Endothelial cell of umbilical vein (primary cell): ENCODE measurements at regions not wholly inside any gene's neighbourhood (a gene's known extent, or its start where the extent isn't known, plus 50 kb on each side); places are given as distances from the start of the nearest gene placed in this dataset.

Experiments used
- BruUV-seq: library from RNA; stranded (reverse); fragments of 400-500 nt; replicated peaks from 2 replicates; lab custom pipeline; 2021; lab: Mats Ljungman, UMichigan
- CTCF ChIA-PET: fragments of 300-600, 350-600 bp; sonication (Branson Sonifier 250); formaldehyde crosslinking; loops from one replicate; lab custom pipeline; 2021; ENCODE audit warnings: antibody characterized with exemption, inconsistent platforms; lab: Charles Lee
- POLR2A ChIA-PET: fragments of 300-600, 350-600 bp; sonication (Branson Sonifier 250); formaldehyde crosslinking; loops from one replicate; lab custom pipeline; 2021; ENCODE audit warnings: antibody characterized with exemption, inconsistent platforms; lab: Charles Lee
- DNase-seq: peaks from one replicate; pipeline ENCODE4 v3.0.0-alpha.2; 2011; ENCODE audit warnings: low read depth, low spot score
- FAIRE-seq: peaks from 2 replicates; lab custom pipeline; 2011; peaks lifted over from hg19 to GRCh38; lab: Jason Lieb, UNC
- H2AFZ ChIP-seq: 2 replicates; pipeline ENCODE4 v1.6.0; 2012; ENCODE audit warnings: low read depth, low read length, control low read depth, inconsistent platforms
- H3K27ac ChIP-seq: 2 replicates; pipeline ENCODE4 v1.5.1; 2011; ENCODE audit warnings: low read depth, mild to moderate bottlenecking, control low read depth, low read length, moderate library complexity; ENCODE audit not compliant: insufficient read depth
- H3K27me3 ChIP-seq, 2 experiments: 2 replicates each; pipeline versions ENCODE4 v1.6.0 to v1.6.1; 2011; ENCODE audit warnings: low read length in 2 of 2, mixed read lengths in 1 of 2; ENCODE audit not compliant: control insufficient read depth in 2 of 2, insufficient read depth in 2 of 2
- H3K36me3 ChIP-seq, 2 experiments: 2 replicates in 1 of 2; 3 replicates in 1 of 2; pipeline ENCODE4 v1.5.1; 2011; ENCODE audit warnings: low read length in 2 of 2, mild to moderate bottlenecking in 1 of 2, moderate library complexity in 1 of 2; ENCODE audit not compliant: control insufficient read depth in 2 of 2, insufficient read depth in 2 of 2; ENCODE audit errors: extremely low read depth in 1 of 2
- H3K4me1 ChIP-seq: 3 replicates; pipeline ENCODE4 v1.5.1; 2011; ENCODE audit warnings: mild to moderate bottlenecking, low read length; ENCODE audit not compliant: control insufficient read depth, insufficient read depth; ENCODE audit errors: extremely low read depth
- H3K4me2 ChIP-seq: 2 replicates; pipeline ENCODE4 v1.6.1; 2011; ENCODE audit warnings: low read length, control low read depth, mixed read lengths; ENCODE audit not compliant: insufficient read depth
- H3K4me3 ChIP-seq, 3 experiments: fragments of 200-600 bp in 1 of 3; sonication (generic), shearing (Covaris generic) in 1 of 3; replicated peaks in 1 of 3; 2 replicates each; pipeline ENCODE4 v1.5.1; 2011 to 2016; ENCODE audit warnings: control low read depth in 3 of 3, low read length in 3 of 3, mild to moderate bottlenecking in 2 of 3, inconsistent platforms in 1 of 3, low read depth in 1 of 3, moderate library complexity in 1 of 3; ENCODE audit not compliant: insufficient read depth in 1 of 3
- H3K79me2 ChIP-seq: 2 replicates; pipeline ENCODE4 v1.6.0; 2012; ENCODE audit warnings: low read length, inconsistent platforms; ENCODE audit not compliant: control insufficient read depth, insufficient read depth
- H3K9ac ChIP-seq: replicated peaks from 2 replicates; pipeline ENCODE3; 2011; ENCODE audit warnings: low read length, control low read depth; ENCODE audit not compliant: insufficient read depth; ENCODE audit errors: extremely low read depth
- H3K9me1 ChIP-seq: replicated peaks from 3 replicates; pipeline ENCODE4 v1.6.0; 2011; ENCODE audit warnings: mild to moderate bottlenecking, low read length; ENCODE audit not compliant: control insufficient read depth, insufficient read depth; ENCODE audit errors: extremely low read depth
- H3K9me3 ChIP-seq: replicated peaks from 2 replicates; pipeline ENCODE4 v1.5.1; 2012; ENCODE audit warnings: low read length, inconsistent platforms; ENCODE audit not compliant: control insufficient read depth, insufficient read depth
- H4K20me1 ChIP-seq: replicated peaks from 2 replicates; pipeline ENCODE3; 2011; ENCODE audit warnings: mild to moderate bottlenecking, low read length; ENCODE audit not compliant: control insufficient read depth, insufficient read depth; ENCODE audit errors: extremely low read depth
- EZH2 ChIP-seq: IDR thresholded peaks from 2 replicates; pipeline ENCODE4 v1.6.1; 2012; ENCODE audit warnings: borderline replicate concordance, low read depth, mild to moderate bottlenecking, moderate library complexity, low read length, inconsistent platforms; ENCODE audit not compliant: severe bottlenecking
- FOS ChIP-seq: IDR thresholded peaks from 2 replicates; pipeline ENCODE4 v1.6.1; 2011; ENCODE audit warnings: mild to moderate bottlenecking, low read length, moderate library complexity, borderline replicate concordance; ENCODE audit not compliant: insufficient read depth
- GATA2 ChIP-seq: IDR thresholded peaks from 2 replicates; pipeline ENCODE4 v1.7.0; 2011; ENCODE audit warnings: low read depth, mild to moderate bottlenecking, moderate library complexity, mixed read lengths, low read length; ENCODE audit not compliant: insufficient read length, insufficient read depth
- JUN ChIP-seq: IDR thresholded peaks from 2 replicates; pipeline ENCODE4 v1.6.1; 2011; ENCODE audit warnings: borderline replicate concordance, low read depth; ENCODE audit not compliant: insufficient read length, insufficient read depth
- MYC ChIP-seq: IDR thresholded peaks from one replicate; pipeline ENCODE4 v1.6.1; 2011; ENCODE audit warnings: mild to moderate bottlenecking, low read depth, low read length
- POLR2AphosphoS5 ChIP-seq: IDR thresholded peaks from 2 replicates; pipeline ENCODE4 v1.6.1; 2012; ENCODE audit warnings: low read depth, mild to moderate bottlenecking, control low read depth, low read length, moderate library complexity; ENCODE audit not compliant: insufficient read depth
- dilution Hi-C: fragments of 300-500 bp; cut with MboI; formaldehyde crosslinking; loops from one replicate; pipeline ENCODE4 v1.15.0; 2019; ENCODE audit warnings: low sequenced_read_pairs; ENCODE audit not compliant: extremely low pct_ligation_motif_present
- intact Hi-C: fragments of 100-400 bp; cut with micrococcal nuclease; formaldehyde crosslinking; loops from one replicate; pipeline ENCODE4 v1.10.0; 2022
- TF ChIP-seq, protein P1 (sequence below): IDR thresholded peaks from 2 replicates; pipeline ENCODE4 v1.6.1; 2011; ENCODE audit not compliant: insufficient read depth, insufficient read length
- TF ChIP-seq, protein P2 (sequence below), 2 donors: IDR thresholded peaks; 1 replicate in 1 of 2; 2 replicates in 1 of 2; pipeline ENCODE4 v1.5.1; 2011; ENCODE audit warnings: low read length in 2 of 2, mild to moderate bottlenecking in 2 of 2, moderate library complexity in 2 of 2, control low read depth in 1 of 2, inconsistent platforms in 1 of 2, low read depth in 1 of 2; ENCODE audit not compliant: insufficient read depth in 1 of 2; ENCODE audit errors: extremely low read depth in 1 of 2

DNA sequence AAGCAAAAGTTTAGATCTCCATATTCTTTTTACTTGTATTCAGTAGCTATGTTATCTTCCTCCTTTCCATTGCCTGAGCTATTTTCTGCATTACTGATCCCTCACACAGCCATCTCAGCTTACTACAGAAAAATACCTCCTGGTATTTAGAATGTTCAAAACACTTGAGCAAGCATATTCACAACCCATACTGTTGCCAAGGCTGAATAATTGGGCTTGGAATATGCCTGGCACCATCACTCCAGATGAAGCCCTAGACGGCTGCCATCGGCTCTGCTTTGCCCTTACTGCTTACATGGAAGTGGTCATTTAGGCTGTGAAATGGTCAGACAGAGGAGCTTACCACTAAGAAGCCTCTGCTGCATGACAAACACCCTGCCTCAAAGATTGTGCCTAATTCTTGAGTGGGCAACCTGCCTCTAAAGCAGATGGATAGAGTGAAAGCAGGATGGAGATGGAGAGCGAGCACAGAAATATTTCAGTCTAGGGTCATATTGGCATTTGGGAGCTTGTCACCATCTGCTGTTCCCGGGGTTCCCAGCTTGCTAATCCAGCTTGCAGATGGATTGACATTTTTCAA, 92.5 kb upstream of the TAS2R1 start:
- intact Hi-C loops: no loop called here
- Histone ChIP-seq H3K36me3 (no peaks in the 10 kb centered on the region), H3K9me3 (peaks cover 2% of the 10 kb centered on the region), H3K9me1 (no peaks in the 10 kb centered on the region), H3K4me3 (no peak overlapping the region), H2AFZ (no peak overlapping the region), H3K4me1 (no peaks in the 10 kb centered on the region), H3K27me3 (no peaks in the 10 kb centered on the region), H3K27ac (no peak overlapping the region), H3K9ac (no peak overlapping the region), H4K20me1 (no peaks in the 10 kb centered on the region), H3K79me2 (no peaks in the 10 kb centered on the region), H3K4me2 (no peak overlapping the region)
- dilution Hi-C loops: no loop called here
- BruUV-seq: no TSS peak
- TF ChIP-seq JUN (no peak), GATA2 (no peak), EZH2 (no peak), MYC (no peak), POLR2AphosphoS5 (no peak), FOS (no peak)
- TF ChIP-seq, protein P1, sequence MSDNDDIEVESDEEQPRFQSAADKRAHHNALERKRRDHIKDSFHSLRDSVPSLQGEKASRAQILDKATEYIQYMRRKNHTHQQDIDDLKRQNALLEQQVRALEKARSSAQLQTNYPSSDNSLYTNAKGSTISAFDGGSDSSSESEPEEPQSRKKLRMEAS: no peak
- TF ChIP-seq, protein P2, sequence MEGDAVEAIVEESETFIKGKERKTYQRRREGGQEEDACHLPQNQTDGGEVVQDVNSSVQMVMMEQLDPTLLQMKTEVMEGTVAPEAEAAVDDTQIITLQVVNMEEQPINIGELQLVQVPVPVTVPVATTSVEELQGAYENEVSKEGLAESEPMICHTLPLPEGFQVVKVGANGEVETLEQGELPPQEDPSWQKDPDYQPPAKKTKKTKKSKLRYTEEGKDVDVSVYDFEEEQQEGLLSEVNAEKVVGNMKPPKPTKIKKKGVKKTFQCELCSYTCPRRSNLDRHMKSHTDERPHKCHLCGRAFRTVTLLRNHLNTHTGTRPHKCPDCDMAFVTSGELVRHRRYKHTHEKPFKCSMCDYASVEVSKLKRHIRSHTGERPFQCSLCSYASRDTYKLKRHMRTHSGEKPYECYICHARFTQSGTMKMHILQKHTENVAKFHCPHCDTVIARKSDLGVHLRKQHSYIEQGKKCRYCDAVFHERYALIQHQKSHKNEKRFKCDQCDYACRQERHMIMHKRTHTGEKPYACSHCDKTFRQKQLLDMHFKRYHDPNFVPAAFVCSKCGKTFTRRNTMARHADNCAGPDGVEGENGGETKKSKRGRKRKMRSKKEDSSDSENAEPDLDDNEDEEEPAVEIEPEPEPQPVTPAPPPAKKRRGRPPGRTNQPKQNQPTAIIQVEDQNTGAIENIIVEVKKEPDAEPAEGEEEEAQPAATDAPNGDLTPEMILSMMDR (IDR thresholded peaks at IDR 0.05; ENCODE audit: extremely low read depth in 1 of 2, insufficient read depth in 1 of 2, low read depth in 1 of 2, low read length in 2 of 2): no peak
- ChIA-PET POLR2A (no interaction called here), CTCF (no interaction called here)
- FAIRE-seq: no peak
- no peak for DNase-seq
